H54 (cell line): ENCODE measurements at regions not wholly inside any gene's neighbourhood (a gene's known extent, or its start where the extent isn't known, plus 50 kb on each side); places are given as distances from the start of the nearest gene placed in this dataset.

ENCODE experiments used
- DNase-seq: peaks from one replicate; pipeline ENCODE4 v3.0.0; 2011; ENCODE audit warnings: low spot score, mixed read lengths; ENCODE audit not compliant: insufficient read length
- FAIRE-seq: peaks from 3 replicates; lab custom pipeline; 2011; peaks lifted over from hg19 to GRCh38; lab: Jason Lieb, UNC
- POLR2A ChIP-seq: IDR thresholded peaks from 2 replicates; pipeline ENCODE4 v1.6.1; 2011; ENCODE audit warnings: low read depth, mild to moderate bottlenecking, low read length

DNA sequence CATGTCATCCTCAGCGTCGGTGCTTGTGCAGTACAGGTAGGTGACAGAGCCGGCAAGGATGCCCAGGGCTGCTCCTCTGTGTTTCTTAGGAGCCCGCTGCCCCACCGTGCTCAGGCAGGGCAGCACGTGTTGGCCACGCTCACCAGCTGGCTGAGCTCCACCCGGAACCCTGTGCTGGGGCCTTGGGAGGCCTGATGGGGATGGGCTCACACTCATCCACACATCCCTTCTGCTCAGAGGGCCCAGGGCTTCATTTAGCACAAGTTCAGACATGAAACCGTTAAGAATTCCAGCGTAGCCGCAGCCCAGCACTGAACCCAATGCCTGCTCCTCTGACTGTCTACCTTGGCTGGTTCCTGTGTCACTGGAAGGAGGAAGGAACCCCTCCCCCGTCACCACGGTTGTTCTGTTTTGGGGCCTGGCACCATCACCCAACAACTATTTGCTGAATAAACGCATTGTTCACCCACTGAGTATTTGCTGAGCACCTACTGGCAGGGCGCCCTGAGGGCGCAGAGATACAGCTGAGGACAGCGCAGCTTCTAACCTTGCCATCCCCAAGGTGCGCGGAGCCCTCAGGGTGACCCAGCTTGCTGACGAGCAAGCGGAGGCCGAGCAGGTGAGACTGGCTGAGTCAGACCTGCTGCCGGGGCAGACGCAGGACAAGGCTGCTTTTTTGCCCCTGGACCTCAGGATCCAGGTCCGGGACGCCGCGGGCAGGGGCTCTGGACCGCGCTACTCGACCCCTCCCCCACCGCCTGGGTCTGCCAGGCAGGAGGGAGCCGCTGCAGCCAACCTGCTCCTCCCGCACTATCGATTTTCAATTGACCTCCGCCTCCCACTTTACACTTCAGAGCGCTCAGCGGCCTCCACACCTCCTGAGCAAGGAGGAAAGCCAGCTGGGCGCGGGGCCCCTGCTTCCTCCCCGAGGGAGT, 50.6 kb upstream of the RET start:
- DNase-seq (no peak), FAIRE-seq (no peak)
- no peak for TF ChIP-seq POLR2A
